GM19193 (cell line): ENCODE measurements at regions not wholly inside any gene's neighbourhood (a gene's known extent, or its start where the extent isn't known, plus 50 kb on each side); places are given as distances from the start of the nearest gene placed in this dataset.

Experiments used
- POLR2A ChIP-seq: IDR thresholded peaks from 4 replicates; pipeline ENCODE4 v1.6.1; 2011; ENCODE audit not compliant: insufficient read depth, insufficient read length; ENCODE audit errors: extremely low read depth

DNA sequence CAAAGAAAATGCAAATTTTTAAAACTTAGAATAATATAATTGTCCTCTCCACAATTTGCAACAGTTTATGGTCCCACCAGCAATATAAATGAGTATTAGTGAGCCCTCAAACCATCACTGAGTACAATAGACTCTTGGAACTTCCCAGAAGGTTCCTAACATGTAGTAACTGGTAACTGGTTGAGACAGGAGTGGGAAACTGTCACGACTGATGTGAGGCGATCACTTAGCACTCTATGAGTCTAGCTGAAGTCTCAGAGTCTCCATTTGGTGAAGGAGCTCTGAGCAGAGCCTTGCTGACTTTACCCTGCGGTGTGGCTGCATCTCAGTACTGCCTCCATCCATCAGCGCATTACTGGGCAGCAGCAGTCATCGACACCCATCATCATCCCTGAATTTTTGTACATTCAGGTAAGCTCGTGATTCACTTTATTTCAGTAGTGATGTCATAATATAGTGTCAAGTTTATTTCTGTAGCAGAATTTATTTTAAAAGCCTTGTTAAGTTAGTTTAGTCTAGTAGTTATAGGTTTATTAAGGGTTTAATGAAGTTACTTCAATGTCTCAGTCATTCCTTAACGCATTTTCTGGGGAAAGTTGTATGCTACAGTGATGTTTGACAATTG, 76.6 kb upstream of the ABCA1 start:
- TF ChIP-seq POLR2A, result no peak

DNA sequence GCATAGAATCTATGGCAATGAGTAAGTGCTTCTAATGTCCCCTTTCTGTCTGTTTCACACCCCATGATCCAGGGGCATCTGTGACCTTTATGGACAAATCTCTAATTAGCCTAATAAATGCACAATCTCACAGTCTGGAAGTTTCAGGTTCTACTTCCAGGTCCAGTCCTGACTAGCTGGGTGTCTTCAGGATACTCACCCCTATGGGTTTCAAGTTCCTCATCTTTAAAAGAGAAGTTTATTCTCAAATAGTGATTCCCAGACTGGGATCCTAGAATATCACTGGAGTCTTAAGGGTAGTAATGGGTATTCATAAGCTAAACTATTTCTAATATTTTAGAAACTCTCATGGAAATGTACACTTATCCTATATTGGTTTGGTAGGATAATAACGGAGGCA, 77.2 kb upstream of the ABCA1 start:
- no peak for TF ChIP-seq POLR2A

DNA sequence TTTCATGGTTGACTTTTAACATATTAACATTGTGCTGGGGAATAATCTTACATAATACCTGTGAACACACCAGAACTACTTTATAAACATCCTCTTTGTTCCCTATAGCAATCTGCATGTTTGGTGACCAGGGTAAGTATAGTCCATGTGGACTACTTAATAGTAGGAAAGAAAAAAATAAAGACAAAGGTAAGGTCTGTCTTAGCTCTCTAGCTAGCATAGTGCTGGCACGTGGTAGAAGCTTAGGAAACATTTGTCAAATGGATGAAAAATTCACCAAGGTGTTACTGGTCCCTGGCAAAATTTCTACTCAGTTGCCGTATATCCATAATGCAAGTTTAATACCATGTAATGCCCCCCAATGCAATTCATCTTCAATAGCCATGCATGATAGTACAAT, 78.6 kb upstream of the ABCA1 start:
- TF ChIP-seq POLR2A, result no peak

DNA sequence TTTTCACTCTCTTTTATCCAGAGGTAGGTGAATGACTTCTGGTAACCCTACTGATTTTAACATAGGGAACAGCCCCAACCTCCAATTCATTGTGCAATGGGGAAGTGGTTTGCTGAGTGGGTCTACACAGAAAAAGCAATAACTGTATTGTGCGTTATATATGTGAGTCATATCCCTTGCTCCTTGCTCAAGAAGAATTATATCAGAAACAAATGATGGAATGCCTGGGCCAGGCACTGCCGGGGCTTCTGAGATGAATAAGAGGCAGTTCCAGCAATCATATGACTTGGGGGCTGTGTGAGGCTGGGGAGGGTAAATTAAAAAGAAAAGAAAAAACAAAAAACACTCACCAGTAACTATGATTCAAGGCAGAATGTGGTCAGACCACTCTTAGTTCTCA, 79.2 kb upstream of the ABCA1 start:
- no peak for TF ChIP-seq POLR2A

DNA sequence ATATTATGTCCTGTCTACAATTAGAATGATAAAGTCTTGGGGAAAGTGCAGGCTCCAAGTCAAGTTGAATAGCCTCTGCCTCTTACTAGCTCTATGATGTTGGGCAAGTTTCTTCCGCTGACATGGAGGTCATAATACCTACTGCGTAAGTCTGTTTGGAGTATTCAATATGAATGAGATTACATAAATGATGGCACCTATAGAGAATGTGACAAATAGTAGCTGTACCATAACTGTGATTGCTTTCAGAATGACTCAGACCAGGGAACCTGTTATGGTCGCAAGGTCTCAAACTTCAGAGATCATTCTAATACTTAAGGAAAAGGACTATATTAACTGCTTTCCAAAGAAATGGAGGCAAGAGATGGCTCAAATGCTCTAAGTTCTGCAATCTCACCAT, 94.0 kb upstream of the ABCA1 start:
- TF ChIP-seq POLR2A, result no peak

GRCh38 chr9:105023788-105024187, 95.8 kb upstream of the ABCA1 start:
- TF ChIP-seq POLR2A, result no peak

DNA sequence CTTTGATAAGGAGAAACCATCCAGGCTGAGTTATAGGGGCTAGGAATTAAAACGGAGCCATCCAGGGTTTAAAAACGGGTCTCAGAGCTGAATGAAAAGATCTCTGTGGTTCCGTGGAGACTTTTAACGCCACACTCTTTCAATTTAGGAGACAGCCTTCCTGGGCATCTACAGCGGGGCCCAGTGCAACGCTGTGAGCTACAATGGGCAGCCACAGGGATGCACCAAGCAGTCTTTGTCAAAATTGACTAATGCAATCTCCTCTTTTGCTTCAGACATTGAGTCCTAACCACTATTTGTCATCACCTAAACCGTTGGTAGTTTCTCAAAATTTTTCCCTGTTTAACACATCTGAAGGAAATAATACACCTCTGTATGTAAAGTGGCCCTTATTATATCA, 96.6 kb upstream of the ABCA1 start:
- no peak for TF ChIP-seq POLR2A

GRCh38 chr9:105026451-105026850, 98.5 kb upstream of the ABCA1 start:
- TF ChIP-seq POLR2A, result no peak

GRCh38 chr9:105027084-105027483, 99.1 kb upstream of the ABCA1 start:
- no peak for TF ChIP-seq POLR2A

DNA sequence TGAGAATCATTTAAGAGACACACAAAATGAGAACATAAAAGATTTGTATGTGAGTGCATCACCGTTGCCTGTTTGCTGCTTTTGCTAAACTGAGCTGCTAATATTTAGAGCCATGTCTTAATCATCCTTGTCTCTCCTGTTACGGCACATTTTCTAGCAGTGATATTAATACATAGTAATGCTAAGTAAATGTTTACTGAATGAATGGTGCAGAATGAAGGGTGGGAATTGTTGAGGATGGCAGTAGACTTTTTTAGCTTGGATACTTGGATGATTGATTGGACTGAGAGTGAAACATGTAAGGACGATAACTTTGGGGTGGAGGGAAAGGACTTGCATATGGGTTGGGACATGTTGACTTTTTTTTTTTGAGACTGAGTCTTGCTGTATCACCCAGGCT, 102.3 kb upstream of the ABCA1 start:
- no peak for TF ChIP-seq POLR2A

GRCh38 chr9:105037139-105037538, 109.2 kb upstream of the ABCA1 start:
- no peak for TF ChIP-seq POLR2A

DNA sequence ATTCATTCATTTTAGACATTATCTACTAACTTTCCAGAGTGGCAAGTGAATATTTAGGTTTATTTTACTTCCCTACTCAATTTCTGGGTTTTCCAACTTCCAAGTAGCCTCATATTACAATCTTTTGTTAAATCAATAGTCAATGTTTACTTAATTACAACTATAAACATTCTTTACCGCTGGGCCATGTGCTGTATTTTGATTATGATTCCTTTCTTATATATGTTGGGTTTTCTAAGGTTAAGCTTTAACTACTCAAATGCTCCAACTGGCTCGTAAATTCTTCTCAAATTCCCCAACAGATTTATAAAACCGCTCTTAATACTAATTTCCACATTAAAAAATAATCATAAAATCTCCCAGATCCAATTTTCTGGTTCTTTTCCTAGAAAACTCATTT, 110.1 kb upstream of the ABCA1 start:
- TF ChIP-seq POLR2A, result no peak

DNA sequence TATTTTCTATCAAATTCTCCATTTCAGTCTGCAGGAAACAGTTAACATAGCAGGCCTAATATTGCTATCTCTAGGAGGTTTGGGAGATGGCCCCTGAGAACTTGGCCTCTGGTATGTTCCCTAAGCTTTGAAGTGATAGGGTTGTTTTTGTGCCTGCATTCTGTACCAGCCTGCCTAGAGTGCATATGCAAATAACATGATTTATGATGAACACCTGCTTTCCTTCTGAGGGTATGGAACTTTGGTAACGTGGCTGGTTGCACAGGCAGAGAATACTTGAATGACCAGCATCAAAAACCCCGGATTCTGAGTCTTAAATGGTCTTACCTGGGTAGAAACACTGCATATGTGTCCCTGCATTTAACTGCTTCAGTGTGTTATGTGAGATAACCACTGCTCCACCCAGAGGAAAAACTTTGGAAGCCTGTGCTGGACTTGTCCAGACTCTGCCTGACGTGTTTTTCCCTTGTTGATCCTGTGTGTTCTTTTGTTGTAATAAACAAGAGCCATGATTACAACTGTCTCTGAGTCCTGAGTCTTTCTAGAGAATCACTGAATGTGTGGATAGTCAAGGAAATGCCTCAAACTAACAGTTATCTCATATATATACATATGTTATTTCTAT, 111.3 kb upstream of the ABCA1 start:
- TF ChIP-seq POLR2A, result no peak

GRCh38 chr9:105043370-105043936, 115.5 kb upstream of the ABCA1 start:
- TF ChIP-seq POLR2A, result no peak

- TF ChIP-seq POLR2A, result no peak
Observed at GRCh38 chr9:105044518-105044917, 116.6 kb upstream of the ABCA1 start.
